ENCODE measurements at regions not wholly inside any gene's neighbourhood (a gene's known extent, or its start where the extent isn't known, plus 50 kb on each side); places are given as distances from the start of the nearest gene placed in this dataset.

DNA sequence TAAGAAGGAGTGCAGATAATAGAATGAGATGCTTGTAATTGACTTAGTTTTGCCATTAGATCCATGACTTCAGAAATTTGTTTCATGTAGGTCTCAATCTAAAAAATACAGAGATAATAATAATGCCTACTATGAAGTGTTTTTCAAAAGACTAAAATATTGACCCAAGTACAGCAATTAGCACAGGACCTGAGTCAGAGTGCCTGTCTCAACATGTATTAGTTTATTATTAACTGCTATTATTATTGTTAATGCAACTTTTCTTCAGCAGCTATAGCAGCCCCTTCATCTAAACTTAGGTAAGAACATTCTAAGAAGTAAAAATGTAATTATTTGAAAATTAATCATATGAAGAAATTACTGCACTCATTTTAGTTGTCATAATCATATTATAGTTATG is 82.9 kb upstream of the HGF start:
- TF ChIP-seq, protein P1, sequence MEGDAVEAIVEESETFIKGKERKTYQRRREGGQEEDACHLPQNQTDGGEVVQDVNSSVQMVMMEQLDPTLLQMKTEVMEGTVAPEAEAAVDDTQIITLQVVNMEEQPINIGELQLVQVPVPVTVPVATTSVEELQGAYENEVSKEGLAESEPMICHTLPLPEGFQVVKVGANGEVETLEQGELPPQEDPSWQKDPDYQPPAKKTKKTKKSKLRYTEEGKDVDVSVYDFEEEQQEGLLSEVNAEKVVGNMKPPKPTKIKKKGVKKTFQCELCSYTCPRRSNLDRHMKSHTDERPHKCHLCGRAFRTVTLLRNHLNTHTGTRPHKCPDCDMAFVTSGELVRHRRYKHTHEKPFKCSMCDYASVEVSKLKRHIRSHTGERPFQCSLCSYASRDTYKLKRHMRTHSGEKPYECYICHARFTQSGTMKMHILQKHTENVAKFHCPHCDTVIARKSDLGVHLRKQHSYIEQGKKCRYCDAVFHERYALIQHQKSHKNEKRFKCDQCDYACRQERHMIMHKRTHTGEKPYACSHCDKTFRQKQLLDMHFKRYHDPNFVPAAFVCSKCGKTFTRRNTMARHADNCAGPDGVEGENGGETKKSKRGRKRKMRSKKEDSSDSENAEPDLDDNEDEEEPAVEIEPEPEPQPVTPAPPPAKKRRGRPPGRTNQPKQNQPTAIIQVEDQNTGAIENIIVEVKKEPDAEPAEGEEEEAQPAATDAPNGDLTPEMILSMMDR (conservative IDR thresholded peaks at IDR 0.05; ENCODE audit: low read depth, low read length) = no peak
- no peak for TF ChIP-seq EZH2 (IDR thresholded peaks at IDR 0.05; ENCODE audit: borderline replicate concordance, low read depth, low read length, poor library complexity, severe bottlenecking)

Data from A673 (cell line).